ENCODE measurements at regions not wholly inside any gene's neighbourhood (a gene's known extent, or its start where the extent isn't known, plus 50 kb on each side); places are given as distances from the start of the nearest gene placed in this dataset.
"Not testable (repeated sequence)": the region's sequence is repeated elsewhere in the genome, so short reads cannot be mapped to it uniquely, and the experiment has no call there.

- no peak overlapping the region for H3K27ac Mint-ChIP-seq (ENCODE audit: unreplicated experiment)
- H3K27me3 Mint-ChIP-seq (ENCODE audit: unreplicated experiment), result no peaks in the 10 kb centered on the region
- no peak overlapping the region for H3K4me3 Mint-ChIP-seq (ENCODE audit: unreplicated experiment)
- no peaks in the 10 kb centered on the region for H3K9me3 Mint-ChIP-seq (ENCODE audit: unreplicated experiment)
- no peaks in the 10 kb centered on the region for H3K36me3 Mint-ChIP-seq (ENCODE audit: unreplicated experiment)
- no peak for TF ChIP-seq CTCF (IDR thresholded peaks at IDR 0.05)
- no peaks in the 10 kb centered on the region for H3K4me1 Mint-ChIP-seq (ENCODE audit: unreplicated experiment)
- no peak for DNase-seq (ENCODE audit: extremely low spot score, unreplicated experiment)
Measured at GRCh38 chrX:130467936-130468335, 66.1 kb downstream of the RBMX2 start.

- no peak overlapping the region for H3K4me3 Mint-ChIP-seq (ENCODE audit: unreplicated experiment)
- no peak for TF ChIP-seq CTCF (IDR thresholded peaks at IDR 0.05)
- no peaks in the 10 kb centered on the region for H3K27me3 Mint-ChIP-seq (ENCODE audit: unreplicated experiment)
- H3K36me3 Mint-ChIP-seq (ENCODE audit: unreplicated experiment), result no peaks in the 10 kb centered on the region
- H3K27ac Mint-ChIP-seq (ENCODE audit: unreplicated experiment), result no peak overlapping the region
- H3K4me1 Mint-ChIP-seq (ENCODE audit: unreplicated experiment), result no peaks in the 10 kb centered on the region
- no peaks in the 10 kb centered on the region for H3K9me3 Mint-ChIP-seq (ENCODE audit: unreplicated experiment)
- DNase-seq (ENCODE audit: extremely low spot score, unreplicated experiment), result no peak
Measured at GRCh38 chrX:130468395-130468923, 66.7 kb downstream of the RBMX2 start.

- H3K27ac Mint-ChIP-seq (ENCODE audit: unreplicated experiment), result no peak overlapping the region
- no peak overlapping the region for H3K4me3 Mint-ChIP-seq (ENCODE audit: unreplicated experiment)
- no peak for TF ChIP-seq CTCF (IDR thresholded peaks at IDR 0.05)
- DNase-seq (ENCODE audit: extremely low spot score, unreplicated experiment), result no peak
- H3K36me3 Mint-ChIP-seq (ENCODE audit: unreplicated experiment), result no peaks in the 10 kb centered on the region
- H3K27me3 Mint-ChIP-seq (ENCODE audit: unreplicated experiment), result no peaks in the 10 kb centered on the region
- H3K4me1 Mint-ChIP-seq (ENCODE audit: unreplicated experiment), result no peaks in the 10 kb centered on the region
- H3K9me3 Mint-ChIP-seq (ENCODE audit: unreplicated experiment), result no peaks in the 10 kb centered on the region
Measured at GRCh38 chrX:130482871-130483270, 81.1 kb downstream of the RBMX2 start.

- H3K9me3 Mint-ChIP-seq (ENCODE audit: unreplicated experiment), result no peaks in the 10 kb centered on the region
- H3K4me1 Mint-ChIP-seq (ENCODE audit: unreplicated experiment), result no peaks in the 10 kb centered on the region
- no peak for DNase-seq (ENCODE audit: extremely low spot score, unreplicated experiment)
- TF ChIP-seq CTCF (IDR thresholded peaks at IDR 0.05), result no peak
- H3K36me3 Mint-ChIP-seq (ENCODE audit: unreplicated experiment), result no peaks in the 10 kb centered on the region
- H3K27me3 Mint-ChIP-seq (ENCODE audit: unreplicated experiment), result no peaks in the 10 kb centered on the region
- no peak overlapping the region for H3K27ac Mint-ChIP-seq (ENCODE audit: unreplicated experiment)
- H3K4me3 Mint-ChIP-seq (ENCODE audit: unreplicated experiment), result no peak overlapping the region
Measured at GRCh38 chrX:130485870-130486269, 84.1 kb downstream of the RBMX2 start.

- not testable (repeated sequence) for H3K9me3 Mint-ChIP-seq (ENCODE audit: unreplicated experiment); H3K4me3 Mint-ChIP-seq (ENCODE audit: unreplicated experiment); H3K27ac Mint-ChIP-seq (ENCODE audit: unreplicated experiment); H3K36me3 Mint-ChIP-seq (ENCODE audit: unreplicated experiment); DNase-seq (ENCODE audit: extremely low spot score, unreplicated experiment); H3K4me1 Mint-ChIP-seq (ENCODE audit: unreplicated experiment); H3K27me3 Mint-ChIP-seq (ENCODE audit: unreplicated experiment)
Measured at GRCh38 chrX:130495502-130495901, 93.7 kb downstream of the RBMX2 start.

- H3K4me1 Mint-ChIP-seq (ENCODE audit: unreplicated experiment), result no peaks in the 10 kb centered on the region
- H3K9me3 Mint-ChIP-seq (ENCODE audit: unreplicated experiment), result no peaks in the 10 kb centered on the region
- no peaks in the 10 kb centered on the region for H3K36me3 Mint-ChIP-seq (ENCODE audit: unreplicated experiment)
- no peak overlapping the region for H3K4me3 Mint-ChIP-seq (ENCODE audit: unreplicated experiment)
- no peak for TF ChIP-seq CTCF (IDR thresholded peaks at IDR 0.05)
- no peak overlapping the region for H3K27ac Mint-ChIP-seq (ENCODE audit: unreplicated experiment)
- H3K27me3 Mint-ChIP-seq (ENCODE audit: unreplicated experiment), result no peaks in the 10 kb centered on the region
- DNase-seq (ENCODE audit: extremely low spot score, unreplicated experiment), result no peak
Measured at GRCh38 chrX:130497531-130497930, 95.7 kb downstream of the RBMX2 start.
